Sigmoid colon (tissue), 6 donors: ENCODE measurements at regions not wholly inside any gene's neighbourhood (a gene's known extent, or its start where the extent isn't known, plus 50 kb on each side); places are given as distances from the start of the nearest gene placed in this dataset.

Experiments
- DNase-seq: peaks from one replicate; pipeline ENCODE4 v3.0.0-alpha.2; 2019
- H3K27ac ChIP-seq, 4 donors: fragments of 200-600 bp; sonication (generic); one replicate each; pipeline ENCODE4 v1.5.1; 2016 to 2019; ENCODE audit warnings: mild to moderate bottlenecking in 1 of 4
- H3K27me3 ChIP-seq, 3 donors: fragments of 200-600 bp; sonication (generic); one replicate each; pipeline ENCODE4 v1.5.1; 2019; ENCODE audit warnings: mild to moderate bottlenecking in 1 of 3
- H3K36me3 ChIP-seq, 4 donors: fragments of 200-600 bp; sonication (generic); one replicate each; pipeline ENCODE4 v1.5.1; 2016 to 2019
- H3K4me1 ChIP-seq, 4 donors: fragments of 200-600 bp; sonication (generic); one replicate each; pipeline ENCODE4 v1.5.1; 2017 to 2019
- H3K4me3 ChIP-seq, 4 donors: fragments of 200-600 bp; sonication (generic); one replicate each; pipeline ENCODE4 v1.5.1; 2017 to 2019; ENCODE audit warnings: mild to moderate bottlenecking in 2 of 4, moderate library complexity in 1 of 4
- H3K9me3 ChIP-seq, 4 donors: fragments of 200-600 bp in 3 of 4; sonication (generic) in 3 of 4; one replicate each; pipeline versions ENCODE4 v1.5.1 to v1.6.1; 2013 to 2019
- EP300 ChIP-seq, 4 donors: sonication (generic); formaldehyde crosslinking; IDR thresholded peaks; one replicate each; pipeline ENCODE4 v1.6.1; 2017; ENCODE audit warnings: antibody characterized with exemption in 4 of 4
- POLR2A ChIP-seq, 2 donors: fragments of 450-650 bp; IDR thresholded peaks; one replicate each; pipeline ENCODE4 v1.6.1; 2016; ENCODE audit warnings: antibody characterized with exemption in 2 of 2, mild to moderate bottlenecking in 2 of 2, moderate library complexity in 2 of 2
- POLR2AphosphoS5 ChIP-seq, 4 donors: sonication (generic); formaldehyde crosslinking; IDR thresholded peaks; one replicate each; pipeline ENCODE4 v1.6.1; 2017; ENCODE audit warnings: antibody characterized with exemption in 4 of 4
- WGBS, 2 donors: extraction: QIAGEN DNeasy Blood & Tissue Kit; methylation state at CpG; one replicate each; pipeline ENCODE4 v1.1.7; 2013; 5-methylcytosine and 5-hydroxymethylcytosine counted together
- intact Hi-C: fragments of 100-400 bp; cut with DNase I; formaldehyde crosslinking; loops from one replicate; pipeline ENCODE4 v1.15.1; 2023
- TF ChIP-seq, protein P1 (sequence below), 4 experiments: fragments of 450-650 bp in 3 of 4; fragments of 200-600 bp in 1 of 4; IDR thresholded peaks; one replicate each; pipeline ENCODE4 v1.5.1; 2016 to 2019; ENCODE audit warnings: antibody characterized with exemption in 4 of 4, mild to moderate bottlenecking in 3 of 4, moderate library complexity in 2 of 4
- donor health status: healthy with polysubstance abuse.
- donor health status: healthy.

DNA sequence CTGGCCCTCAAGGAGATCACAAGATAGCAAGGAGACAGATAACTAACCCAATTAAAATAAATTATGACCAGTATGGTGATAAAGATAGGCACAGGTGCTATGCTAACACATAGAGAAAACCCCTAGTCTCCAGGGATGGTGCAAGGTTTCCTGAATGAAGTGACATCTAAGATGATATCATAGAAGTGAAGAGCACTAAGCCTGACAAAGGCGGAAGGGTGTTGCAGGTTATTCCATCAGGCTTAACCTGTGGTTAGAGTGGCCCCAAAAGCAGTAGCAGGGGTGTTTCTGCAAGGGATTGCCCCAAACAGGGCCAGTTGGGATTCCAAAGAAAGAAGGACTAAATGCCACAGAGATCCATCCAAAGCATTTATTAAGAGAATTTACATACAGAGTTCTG, 249.2 kb downstream of the IDS start:
- intact Hi-C loops: no loop called here
- H3K27me3 ChIP-seq: no peaks in the 10 kb centered on the region
- no peak for TF ChIP-seq EP300 (IDR thresholded peaks at IDR 0.05)
- H3K36me3 ChIP-seq: no peaks in the 10 kb centered on the region
- no peak overlapping the region for H3K4me3 ChIP-seq
- H3K9me3 ChIP-seq: no peaks in the 10 kb centered on the region
- DNase-seq: no peak
- H3K27ac ChIP-seq: no peak overlapping the region
- H3K4me1 ChIP-seq: no peaks in the 10 kb centered on the region
- 79 to 87% methylated on average over 1 of the region's 1 CpG for WGBS, 2 donors

DNA sequence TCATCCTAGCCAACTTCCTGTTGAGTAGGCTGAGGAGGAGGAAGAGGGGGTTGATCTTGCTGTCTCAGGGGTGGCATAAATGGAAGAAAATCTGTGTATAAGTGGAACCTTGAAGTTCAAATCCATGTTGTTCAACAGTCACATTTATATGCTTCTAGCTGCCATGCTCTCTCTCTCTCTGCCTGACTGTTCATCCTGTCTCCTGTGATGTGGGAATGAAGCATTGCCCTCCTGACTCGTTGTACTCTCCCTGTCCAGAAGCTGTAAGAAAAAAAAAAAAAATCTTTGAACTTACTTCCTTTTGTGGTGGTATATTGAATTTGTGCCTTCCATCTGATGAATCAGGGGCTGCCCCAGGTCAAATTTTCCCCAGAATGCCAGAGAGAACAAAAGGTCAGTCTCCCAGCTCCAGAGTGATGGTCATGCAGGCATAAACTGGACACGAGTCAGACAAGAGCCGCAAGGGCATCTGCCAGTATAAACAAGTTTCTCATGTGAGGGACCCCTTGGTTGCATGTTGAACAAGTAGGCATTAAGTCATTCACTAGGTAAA, 257.0 kb downstream of the IDS start:
- Histone ChIP-seq H3K4me1 (no peaks in the 10 kb centered on the region), H3K9me3 (no peaks in the 10 kb centered on the region), H3K4me3 (no peak overlapping the region), H3K27me3 (no peaks in the 10 kb centered on the region), H3K36me3 (no peaks in the 10 kb centered on the region), H3K27ac (no peak overlapping the region)
- intact Hi-C loops: no loop called here
- TF ChIP-seq POLR2AphosphoS5 (IDR thresholded peaks at IDR 0.05): no peak
- TF ChIP-seq POLR2A (IDR thresholded peaks at IDR 0.05): no peak
- TF ChIP-seq EP300 (IDR thresholded peaks at IDR 0.05): no peak
- TF ChIP-seq, protein P1, sequence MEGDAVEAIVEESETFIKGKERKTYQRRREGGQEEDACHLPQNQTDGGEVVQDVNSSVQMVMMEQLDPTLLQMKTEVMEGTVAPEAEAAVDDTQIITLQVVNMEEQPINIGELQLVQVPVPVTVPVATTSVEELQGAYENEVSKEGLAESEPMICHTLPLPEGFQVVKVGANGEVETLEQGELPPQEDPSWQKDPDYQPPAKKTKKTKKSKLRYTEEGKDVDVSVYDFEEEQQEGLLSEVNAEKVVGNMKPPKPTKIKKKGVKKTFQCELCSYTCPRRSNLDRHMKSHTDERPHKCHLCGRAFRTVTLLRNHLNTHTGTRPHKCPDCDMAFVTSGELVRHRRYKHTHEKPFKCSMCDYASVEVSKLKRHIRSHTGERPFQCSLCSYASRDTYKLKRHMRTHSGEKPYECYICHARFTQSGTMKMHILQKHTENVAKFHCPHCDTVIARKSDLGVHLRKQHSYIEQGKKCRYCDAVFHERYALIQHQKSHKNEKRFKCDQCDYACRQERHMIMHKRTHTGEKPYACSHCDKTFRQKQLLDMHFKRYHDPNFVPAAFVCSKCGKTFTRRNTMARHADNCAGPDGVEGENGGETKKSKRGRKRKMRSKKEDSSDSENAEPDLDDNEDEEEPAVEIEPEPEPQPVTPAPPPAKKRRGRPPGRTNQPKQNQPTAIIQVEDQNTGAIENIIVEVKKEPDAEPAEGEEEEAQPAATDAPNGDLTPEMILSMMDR (IDR thresholded peaks at IDR 0.05): no peak
- WGBS, 2 donors: 62 to 64% methylated on average over 3 of the region's 3 CpGs
- DNase-seq: no peak

DNA sequence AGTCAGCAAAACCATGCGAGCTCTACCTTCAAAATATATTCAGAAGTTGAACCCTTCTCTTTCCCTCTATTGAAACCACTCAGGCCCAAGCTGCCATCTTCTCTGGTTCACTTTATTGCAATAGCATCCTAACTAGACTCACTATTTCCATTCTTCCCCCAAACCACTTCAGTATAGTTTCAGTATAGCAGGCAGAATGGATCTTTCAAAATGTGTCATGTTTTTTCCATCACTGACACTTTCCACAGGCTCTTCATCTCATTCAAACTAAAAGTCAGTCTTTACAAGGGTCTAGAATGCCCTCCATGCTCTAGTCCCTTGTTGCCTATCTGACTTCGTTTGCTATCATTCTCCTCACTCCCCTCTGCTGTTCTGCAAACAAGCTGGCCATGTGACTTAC, 274.4 kb downstream of the IDS start:
- intact Hi-C loops: no loop called here
- no peaks in the 10 kb centered on the region for H3K36me3 ChIP-seq
- no peaks in the 10 kb centered on the region for H3K27me3 ChIP-seq
- no peak for DNase-seq
- H3K9me3 ChIP-seq: no peaks in the 10 kb centered on the region
- TF ChIP-seq EP300 (IDR thresholded peaks at IDR 0.05) (no peak), POLR2A (IDR thresholded peaks at IDR 0.05) (no peak), POLR2AphosphoS5 (IDR thresholded peaks at IDR 0.05) (no peak)
- TF ChIP-seq, protein P1 (IDR thresholded peaks at IDR 0.05): no peak
- H3K4me3 ChIP-seq: no peak overlapping the region
- WGBS, 2 donors: 55 to 68% methylated on average over 2 of the region's 2 CpGs
- H3K4me1 ChIP-seq: no peaks in the 10 kb centered on the region
- no peak overlapping the region for H3K27ac ChIP-seq

DNA sequence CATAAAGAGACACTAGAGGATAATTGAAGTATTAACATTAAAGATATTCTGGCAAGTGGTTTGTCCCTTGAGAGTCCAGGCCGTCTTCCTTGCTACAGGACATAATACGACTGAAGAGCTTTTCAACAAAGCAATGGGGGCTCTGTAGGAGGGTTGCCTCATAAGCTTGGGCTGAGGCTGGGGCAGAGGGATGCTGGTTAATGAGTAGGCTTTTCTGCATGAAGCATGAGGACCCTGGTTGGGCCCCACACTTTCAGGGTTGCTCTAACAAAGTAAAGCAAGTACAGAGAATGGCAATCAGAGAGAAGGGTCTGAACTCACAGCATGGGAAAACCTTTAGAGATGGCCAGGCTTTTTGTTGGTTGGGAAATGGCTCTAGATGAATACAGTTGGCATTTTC, 281.3 kb downstream of the IDS start:
- Histone ChIP-seq H3K4me1 (no peaks in the 10 kb centered on the region), H3K36me3 (no peaks in the 10 kb centered on the region), H3K4me3 (no peak overlapping the region), H3K27ac (no peak overlapping the region), H3K27me3 (no peaks in the 10 kb centered on the region), H3K9me3 (no peaks in the 10 kb centered on the region)
- WGBS, 2 donors: 80 to 82% methylated on average over 2 of the region's 2 CpGs
- no peak for TF ChIP-seq EP300 (IDR thresholded peaks at IDR 0.05)
- TF ChIP-seq POLR2AphosphoS5 (IDR thresholded peaks at IDR 0.05): no peak
- TF ChIP-seq POLR2A (IDR thresholded peaks at IDR 0.05): no peak
- TF ChIP-seq, protein P1 (IDR thresholded peaks at IDR 0.05): no peak
- no peak for DNase-seq
- intact Hi-C loops: no loop called here

DNA sequence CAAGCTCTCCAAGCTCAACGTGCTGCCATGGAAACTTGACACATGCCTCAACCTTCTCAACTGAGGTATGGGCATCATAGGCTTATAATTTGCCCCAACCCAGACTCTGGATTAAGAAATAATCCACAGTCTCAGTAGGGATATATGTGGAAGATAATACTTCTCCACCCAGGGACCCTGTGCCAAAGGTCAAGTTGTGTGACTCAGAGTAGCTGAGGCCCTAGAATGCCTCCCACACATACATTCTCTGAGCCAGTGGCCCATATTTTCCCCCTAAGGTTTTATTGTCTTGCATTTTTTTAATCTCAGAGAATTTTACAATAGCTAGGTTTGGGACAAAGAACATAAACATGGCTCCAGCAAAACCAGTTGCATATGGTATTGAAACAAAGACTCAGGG, 283.1 kb downstream of the IDS start:
- no peak overlapping the region for H3K4me3 ChIP-seq
- H3K27ac ChIP-seq: no peak overlapping the region
- H3K36me3 ChIP-seq: no peaks in the 10 kb centered on the region
- H3K9me3 ChIP-seq: no peaks in the 10 kb centered on the region
- WGBS, 2 donors: 53 to 71% methylated on average over 1 of the region's 1 CpG
- TF ChIP-seq POLR2AphosphoS5 (IDR thresholded peaks at IDR 0.05) (no peak), POLR2A (IDR thresholded peaks at IDR 0.05) (no peak), EP300 (IDR thresholded peaks at IDR 0.05) (no peak)
- TF ChIP-seq, protein P1 (IDR thresholded peaks at IDR 0.05): no peak
- no peak for DNase-seq
- no peaks in the 10 kb centered on the region for H3K27me3 ChIP-seq
- intact Hi-C loops: no loop called here
- H3K4me1 ChIP-seq: no peaks in the 10 kb centered on the region
